Stimulated activated naive B cell treated with anti-CD40 and anti-IgM and Interleukin-4, amounts not matched to agents 10 μg/mL and 1 μg/mL and 100 μg/mL, for 72 hours (primary cell): ENCODE measurements at regions not wholly inside any gene's neighbourhood (a gene's known extent, or its start where the extent isn't known, plus 50 kb on each side); places are given as distances from the start of the nearest gene placed in this dataset.
"Not testable (repeated sequence)": the region's sequence is repeated elsewhere in the genome, so short reads cannot be mapped to it uniquely, and the experiment has no call there.

Experiments
- ATAC-seq, 2 donors: fragments of 150-1000 bp; cut with Tn5 transposase; replicated peaks; 2 replicates each; pipeline ENCODE4 v1.10.0; 2021; ENCODE audit warnings: moderate library complexity in 1 of 2
- DNase-seq: peaks from one replicate; pipeline ENCODE4 v3.0.0; 2021
- H3K27ac Mint-ChIP-seq: one replicate; pipeline ENCODE4 v1.8.0; 2022; ENCODE audit warnings: mild to moderate bottlenecking, mixed read lengths
- H3K27me3 Mint-ChIP-seq, 2 donors: one replicate each; pipeline ENCODE4 v1.8.0; 2022; ENCODE audit warnings: mixed read lengths in 2 of 2
- H3K36me3 Mint-ChIP-seq, 2 donors: one replicate each; pipeline ENCODE4 v1.8.0; 2022; ENCODE audit warnings: mixed read lengths in 2 of 2, mild to moderate bottlenecking in 1 of 2
- H3K4me1 Mint-ChIP-seq, 2 donors: one replicate each; pipeline ENCODE4 v1.8.0; 2022; ENCODE audit warnings: mixed read lengths in 2 of 2, mild to moderate bottlenecking in 1 of 2
- H3K4me3 Mint-ChIP-seq, 2 donors: one replicate each; pipeline ENCODE4 v1.8.0; 2022; ENCODE audit warnings: mild to moderate bottlenecking in 2 of 2, mixed read lengths in 2 of 2, moderate library complexity in 1 of 2
- H3K9me3 Mint-ChIP-seq, 2 donors: one replicate each; pipeline ENCODE4 v1.8.0; 2022; ENCODE audit warnings: mixed read lengths in 2 of 2, mild to moderate bottlenecking in 1 of 2

DNA sequence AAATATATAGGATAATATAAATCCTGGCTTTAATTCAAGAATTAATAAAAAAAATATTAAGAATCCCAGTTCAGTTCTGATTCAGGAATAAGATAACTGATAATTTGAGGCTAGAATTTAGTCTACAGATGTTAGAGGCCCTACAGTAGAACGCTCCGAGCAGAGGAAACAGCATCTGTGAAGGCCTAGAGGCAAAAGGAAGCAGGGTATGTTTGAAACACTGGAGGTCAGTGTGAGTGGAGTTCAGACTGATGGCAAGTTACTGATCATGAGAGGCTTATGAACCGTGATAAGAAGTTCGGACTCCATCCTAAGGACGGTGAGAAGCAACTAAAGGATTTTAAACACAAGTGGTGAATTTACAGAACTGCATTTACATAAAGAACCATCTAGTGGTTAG is 79.3 kb upstream of the NOTCH2NLA start:
- not testable (repeated sequence) for H3K9me3 Mint-ChIP-seq, H3K27me3 Mint-ChIP-seq, H3K4me1 Mint-ChIP-seq, ATAC-seq, DNase-seq, H3K27ac Mint-ChIP-seq, H3K4me3 Mint-ChIP-seq, H3K36me3 Mint-ChIP-seq

DNA sequence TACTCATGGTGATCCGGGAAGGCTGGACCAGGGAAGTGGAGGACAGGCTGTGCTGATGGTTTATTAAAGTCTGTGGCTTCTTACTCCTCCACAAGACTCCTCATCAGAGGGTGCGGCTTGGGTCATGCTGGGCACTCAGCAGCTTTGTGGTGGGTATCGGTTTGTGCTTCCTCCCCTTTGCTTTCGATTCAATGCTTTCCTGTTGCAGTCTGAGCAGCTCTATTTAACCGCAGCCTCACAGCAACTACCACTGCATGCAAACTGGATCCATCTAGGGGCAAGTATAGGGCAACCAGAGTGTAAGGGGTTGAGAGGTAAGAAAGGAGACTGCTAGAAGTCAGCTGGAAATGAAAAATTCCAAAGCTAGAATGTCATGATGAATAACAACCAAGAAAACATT is 78.8 kb upstream of the NOTCH2NLA start:
- not testable (repeated sequence) for H3K27me3 Mint-ChIP-seq, H3K9me3 Mint-ChIP-seq, H3K27ac Mint-ChIP-seq, H3K4me1 Mint-ChIP-seq, H3K36me3 Mint-ChIP-seq, DNase-seq, H3K4me3 Mint-ChIP-seq
- peak; percentile 99 to 100 for ATAC-seq

DNA sequence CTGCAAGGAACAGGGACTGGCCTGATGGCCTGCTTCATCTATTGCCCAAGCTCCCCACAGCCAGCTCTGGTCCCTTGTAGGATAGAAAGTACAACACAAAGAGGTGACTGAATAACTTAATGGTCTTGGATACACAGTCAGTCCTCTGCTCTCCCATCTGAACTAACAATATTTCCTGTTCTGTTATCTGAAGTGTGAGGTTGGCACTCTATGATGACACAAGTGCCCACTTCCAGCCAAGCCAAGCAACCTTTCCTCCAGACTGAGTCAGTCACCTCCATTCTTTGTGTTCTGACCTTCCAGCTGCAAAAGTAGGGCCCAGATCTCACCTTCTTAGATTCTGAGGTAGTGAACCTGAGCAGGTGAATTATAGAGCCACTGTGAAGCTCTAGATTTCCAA is 77.8 kb upstream of the NOTCH2NLA start:
- not testable (repeated sequence) for H3K27me3 Mint-ChIP-seq, ATAC-seq

DNA sequence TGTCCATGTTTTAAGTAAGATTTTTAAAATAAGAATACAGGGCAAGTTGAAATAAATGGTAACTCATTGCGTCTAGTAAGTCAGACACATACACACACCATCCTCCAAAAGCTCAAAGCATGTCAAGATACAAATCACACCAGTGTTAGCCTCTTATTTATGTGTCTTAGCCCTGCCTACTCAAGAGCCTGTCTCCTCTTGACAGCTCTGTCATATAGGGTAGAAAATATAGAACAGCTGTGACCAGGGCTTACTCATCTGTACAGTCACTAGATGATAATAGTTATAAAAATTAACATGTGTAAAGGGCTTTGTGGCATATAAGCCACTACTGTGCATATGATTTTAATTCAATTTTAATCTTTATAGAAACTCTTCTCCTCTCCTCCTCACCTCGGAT is 76.6 kb upstream of the NOTCH2NLA start:
- DNase-seq, H3K9me3 Mint-ChIP-seq, ATAC-seq, H3K36me3 Mint-ChIP-seq, H3K4me1 Mint-ChIP-seq, H3K27ac Mint-ChIP-seq, H3K27me3 Mint-ChIP-seq, H3K4me3 Mint-ChIP-seq: not testable (repeated sequence)

More for the DNA sequence above, 77.8 kb upstream of the NOTCH2NLA start:
- H3K36me3 Mint-ChIP-seq, DNase-seq, H3K4me1 Mint-ChIP-seq, H3K9me3 Mint-ChIP-seq, H3K27ac Mint-ChIP-seq, H3K4me3 Mint-ChIP-seq: not testable (repeated sequence)

DNA sequence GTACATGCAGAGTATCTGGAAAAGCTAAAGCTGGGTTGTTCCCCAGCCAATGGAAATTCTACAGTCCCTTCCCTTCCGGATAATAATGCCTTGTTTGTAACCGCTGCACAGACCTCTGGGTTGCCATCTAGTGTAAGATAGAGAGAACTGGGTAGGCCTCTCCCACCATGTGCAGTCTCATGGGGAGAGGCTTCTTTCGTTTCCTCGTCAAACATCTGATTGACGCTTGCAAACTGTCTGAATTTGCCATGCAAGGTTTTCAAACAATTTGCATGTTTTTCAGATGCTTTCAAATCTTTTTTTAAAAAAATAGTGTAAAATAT is 69.7 kb upstream of the NOTCH2NLA start:
- peak; percentile 97 for ATAC-seq
- H3K27me3 Mint-ChIP-seq, H3K4me3 Mint-ChIP-seq, H3K27ac Mint-ChIP-seq, H3K4me1 Mint-ChIP-seq, H3K9me3 Mint-ChIP-seq, H3K36me3 Mint-ChIP-seq, DNase-seq: not testable (repeated sequence)

DNA sequence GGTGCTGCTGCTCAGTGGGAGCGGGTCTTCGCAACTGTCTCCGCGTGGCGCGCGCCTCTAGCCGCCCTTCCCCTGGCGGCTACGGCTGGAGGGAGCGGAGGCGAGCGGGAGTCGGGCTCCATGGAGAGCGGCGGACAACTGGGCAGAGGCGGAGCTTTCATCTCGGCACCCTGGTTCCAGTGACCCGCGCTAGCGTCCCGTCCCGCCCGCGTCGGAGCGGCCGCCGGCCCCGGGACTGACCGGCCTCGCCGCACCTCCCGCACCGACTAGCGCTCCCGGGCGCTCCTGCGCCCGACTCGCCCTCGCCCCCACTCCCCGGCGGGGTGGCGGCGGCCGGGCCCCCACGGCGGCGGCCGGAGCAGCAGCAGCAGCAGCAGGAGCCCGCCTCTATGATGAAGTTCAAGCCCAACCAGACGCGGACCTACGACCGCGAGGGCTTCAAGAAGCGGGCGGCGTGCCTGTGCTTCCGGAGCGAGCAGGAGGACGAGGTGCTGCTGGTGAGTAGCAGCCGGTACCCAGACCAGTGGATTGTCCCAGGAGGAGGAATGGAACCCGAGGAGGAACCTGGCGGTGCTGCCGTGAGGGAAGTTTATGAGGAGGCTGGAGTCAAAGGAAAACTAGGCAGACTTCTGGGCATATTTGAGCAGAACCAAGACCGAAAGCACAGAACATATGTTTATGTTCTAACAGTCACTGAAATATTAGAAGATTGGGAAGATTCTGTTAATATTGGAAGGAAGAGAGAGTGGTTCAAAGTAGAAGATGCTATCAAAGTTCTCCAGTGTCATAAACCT is 69.2 kb upstream of the NOTCH2NLA start:
- ATAC-seq, result peak; percentile 72 to 77
- H3K27ac Mint-ChIP-seq, result not testable (repeated sequence)

DNA sequence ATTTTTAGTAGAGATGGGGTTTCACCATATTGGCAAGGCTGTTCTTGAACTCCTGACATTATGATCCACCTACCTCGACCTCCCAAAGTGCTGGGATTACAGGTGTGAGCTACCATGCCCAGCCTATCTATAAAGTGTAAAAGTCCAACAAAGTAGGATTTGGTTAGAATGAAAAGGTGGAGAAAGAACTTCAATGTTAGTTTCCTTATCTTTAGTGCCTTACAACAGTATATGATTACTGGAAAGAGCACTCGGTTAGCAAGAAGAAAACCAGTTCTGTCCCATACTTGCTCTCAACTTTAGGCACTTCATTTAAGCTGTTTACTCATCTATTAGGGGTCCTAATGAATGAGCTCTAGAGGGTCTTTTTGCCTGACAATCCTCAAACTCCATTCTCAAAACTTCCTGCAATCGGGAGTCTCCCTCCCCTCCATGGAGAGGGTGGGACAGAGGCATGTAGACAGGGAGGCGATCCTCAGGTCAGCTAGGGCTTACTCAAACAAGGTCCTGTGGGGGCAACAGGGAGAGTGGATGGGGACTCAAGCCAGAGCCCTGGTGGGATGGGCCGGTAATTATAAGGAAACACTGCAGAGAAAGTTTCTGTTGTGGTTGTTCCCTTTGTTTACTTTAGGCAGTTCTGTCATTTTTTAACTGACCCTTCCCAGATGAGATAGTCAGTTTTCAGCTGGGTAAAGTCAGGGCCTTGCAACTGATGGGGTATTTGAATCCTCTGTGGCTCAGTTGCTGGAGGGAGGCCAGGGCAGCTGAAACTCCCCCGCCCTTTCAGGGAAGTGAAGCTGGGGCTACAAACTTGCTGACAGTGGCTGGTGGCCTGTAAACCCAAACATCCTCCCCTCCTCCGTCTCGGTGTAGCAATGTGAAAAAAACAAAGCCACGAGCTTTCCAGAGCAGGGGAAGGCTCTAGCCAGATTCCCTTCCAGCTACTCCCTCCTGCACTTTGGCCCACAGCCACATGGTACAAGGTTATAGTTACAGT is 64.4 kb upstream of the NOTCH2NLA start:
- not testable (repeated sequence) for H3K4me1 Mint-ChIP-seq, H3K36me3 Mint-ChIP-seq, H3K9me3 Mint-ChIP-seq, H3K27ac Mint-ChIP-seq, DNase-seq, H3K4me3 Mint-ChIP-seq, H3K27me3 Mint-ChIP-seq
- ATAC-seq, result peak; percentile 56 to 64

More for the DNA sequence above, 69.2 kb upstream of the NOTCH2NLA start:
- H3K4me1 Mint-ChIP-seq, DNase-seq, H3K27me3 Mint-ChIP-seq, H3K9me3 Mint-ChIP-seq, H3K4me3 Mint-ChIP-seq, H3K36me3 Mint-ChIP-seq: not testable (repeated sequence)

DNA sequence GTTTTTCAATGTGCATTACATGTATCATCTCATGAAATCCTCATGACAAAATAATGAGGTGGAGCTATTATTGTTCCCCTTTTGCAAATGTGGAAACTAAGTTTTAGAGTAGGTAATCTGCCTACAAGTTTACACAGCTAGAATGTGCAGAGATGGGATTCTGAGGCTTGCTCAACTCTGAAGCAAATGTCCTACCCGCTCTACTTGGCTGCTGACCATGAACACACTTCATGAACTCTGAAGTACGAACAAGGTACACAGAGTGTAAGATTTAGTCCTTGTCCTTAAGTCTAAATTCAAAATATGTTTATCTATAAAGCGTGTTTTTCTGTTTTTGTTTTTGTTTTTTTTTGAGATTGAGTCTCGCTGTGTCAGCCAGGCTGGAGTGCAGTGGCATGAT is 63.6 kb upstream of the NOTCH2NLA start:
- H3K27me3 Mint-ChIP-seq, H3K4me3 Mint-ChIP-seq, H3K4me1 Mint-ChIP-seq, H3K9me3 Mint-ChIP-seq, H3K27ac Mint-ChIP-seq, ATAC-seq, H3K36me3 Mint-ChIP-seq, DNase-seq: not testable (repeated sequence)

DNA sequence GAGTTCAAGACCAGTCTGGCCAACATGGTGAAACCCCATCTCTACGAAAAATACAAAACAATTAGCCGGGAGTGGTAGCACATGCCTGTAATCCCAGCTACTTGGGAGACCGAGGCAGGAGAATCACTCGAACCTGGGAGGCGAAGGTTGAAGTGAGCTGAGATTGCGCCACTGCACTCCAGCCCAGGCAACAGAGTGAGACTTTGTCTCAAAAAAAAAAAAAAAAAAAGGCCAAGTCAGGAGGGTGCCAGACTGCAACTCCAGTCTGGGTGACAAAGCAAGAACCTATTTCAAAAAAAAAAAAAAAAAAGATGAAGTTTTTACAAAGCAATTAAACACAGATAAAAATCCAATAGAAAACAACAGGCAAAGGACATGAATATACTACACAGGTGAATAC is 59.1 kb upstream of the NOTCH2NLA start:
- not testable (repeated sequence) for H3K4me1 Mint-ChIP-seq, H3K9me3 Mint-ChIP-seq, DNase-seq, H3K27me3 Mint-ChIP-seq, H3K27ac Mint-ChIP-seq, H3K4me3 Mint-ChIP-seq, ATAC-seq, H3K36me3 Mint-ChIP-seq

DNA sequence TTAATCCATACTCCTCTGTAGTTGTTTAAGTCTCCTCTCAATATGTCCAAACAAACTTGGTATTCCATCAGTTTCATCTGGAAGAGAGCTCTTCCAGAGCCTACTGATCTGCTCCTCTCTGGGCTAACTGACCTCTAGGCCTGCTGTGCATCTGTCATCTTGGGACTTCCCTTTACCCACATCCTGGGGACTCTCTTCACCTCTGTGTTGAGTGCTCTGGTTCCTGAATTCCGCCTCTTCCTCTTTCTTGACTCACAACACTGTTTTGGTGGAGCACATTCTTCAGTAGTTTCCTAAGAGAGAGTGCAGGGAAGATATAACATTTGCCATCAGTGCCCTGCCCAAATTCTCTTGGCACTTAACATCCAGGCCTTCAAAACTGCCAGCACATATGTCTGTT is 55.9 kb upstream of the NOTCH2NLA start:
- H3K27me3 Mint-ChIP-seq, H3K4me1 Mint-ChIP-seq, H3K9me3 Mint-ChIP-seq, H3K27ac Mint-ChIP-seq, DNase-seq, H3K4me3 Mint-ChIP-seq, H3K36me3 Mint-ChIP-seq: not testable (repeated sequence)
- peak; percentile 81 to 82 for ATAC-seq

DNA sequence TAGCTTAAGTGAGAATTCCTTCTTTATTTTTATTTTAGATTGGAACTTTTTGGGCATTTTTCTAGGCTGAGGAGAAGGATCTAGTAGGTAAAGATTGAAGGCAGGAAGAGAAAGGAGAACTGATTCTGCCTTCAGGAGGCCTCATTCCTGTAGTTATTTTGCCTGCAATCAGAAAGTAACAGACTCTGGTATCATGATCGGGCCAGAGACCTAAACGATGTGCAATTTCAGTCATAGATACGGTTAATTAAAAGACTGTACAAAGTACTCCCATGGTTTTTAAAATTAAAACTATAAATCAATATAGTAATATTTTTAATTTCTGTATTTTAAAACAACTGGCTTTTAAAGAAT is 54.7 kb upstream of the NOTCH2NLA start:
- H3K4me1 Mint-ChIP-seq, H3K27ac Mint-ChIP-seq, H3K36me3 Mint-ChIP-seq, H3K4me3 Mint-ChIP-seq, H3K27me3 Mint-ChIP-seq, DNase-seq, H3K9me3 Mint-ChIP-seq: not testable (repeated sequence)
- peak; percentile 52 to 53 for ATAC-seq

DNA sequence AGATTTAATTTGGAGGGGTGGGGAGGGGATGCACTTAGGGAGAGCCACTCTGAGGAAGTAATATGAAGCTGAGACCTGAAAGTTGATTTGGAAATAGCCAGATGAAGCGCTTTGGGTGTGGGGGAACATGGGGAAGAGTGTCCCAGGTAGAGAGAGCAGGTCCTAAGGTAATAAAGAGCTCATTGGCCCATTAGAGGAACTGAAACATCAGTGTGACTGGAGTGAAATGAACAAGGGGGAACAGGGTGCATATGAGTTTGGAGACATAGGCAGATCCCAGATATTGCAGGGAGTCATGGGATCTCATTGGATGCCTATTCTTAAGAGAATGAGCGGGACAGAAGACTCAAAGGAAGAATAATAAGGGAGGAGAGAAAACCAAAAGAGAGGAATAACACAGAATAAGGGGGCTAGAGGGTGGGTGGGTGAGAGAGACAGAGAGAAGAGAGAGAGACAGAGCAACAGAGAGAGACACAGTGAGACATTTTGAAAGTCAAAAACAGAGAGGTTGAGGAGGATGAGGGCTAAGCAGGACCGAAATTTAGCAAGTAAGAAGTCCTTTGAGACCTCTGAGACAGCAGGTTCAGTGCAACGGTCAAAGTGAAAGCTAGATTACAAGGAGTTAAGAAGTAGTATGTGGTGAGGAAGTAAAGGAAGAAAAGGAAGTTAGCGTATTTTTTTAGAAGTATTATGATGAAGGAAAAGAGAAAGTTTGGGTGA is 54.1 kb upstream of the NOTCH2NLA start:
- not testable (repeated sequence) for DNase-seq, H3K9me3 Mint-ChIP-seq, H3K27me3 Mint-ChIP-seq, H3K4me3 Mint-ChIP-seq, H3K36me3 Mint-ChIP-seq, H3K4me1 Mint-ChIP-seq, H3K27ac Mint-ChIP-seq
- ATAC-seq, result peak; percentile 77

DNA sequence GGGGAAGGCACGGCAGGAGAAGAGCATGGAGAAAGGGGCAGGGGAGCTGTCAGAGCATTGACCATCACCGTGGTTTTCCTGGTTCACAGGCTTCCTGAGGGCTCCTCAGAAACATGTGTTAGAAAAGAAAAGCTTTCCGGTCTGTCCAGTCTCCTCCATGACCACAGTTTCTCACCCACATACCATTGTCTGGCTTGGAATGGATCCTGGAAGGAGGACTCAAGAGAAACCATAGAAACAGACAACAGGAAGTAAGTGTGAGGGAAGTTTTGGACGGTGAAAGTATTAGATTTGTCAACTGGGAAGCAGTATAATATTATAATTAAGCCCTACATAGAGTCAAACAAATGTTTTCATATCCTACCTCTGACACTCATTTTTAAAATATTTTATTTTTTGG is 52.7 kb upstream of the NOTCH2NLA start:
- ATAC-seq, H3K27me3 Mint-ChIP-seq, H3K9me3 Mint-ChIP-seq, H3K4me3 Mint-ChIP-seq, H3K4me1 Mint-ChIP-seq, DNase-seq, H3K36me3 Mint-ChIP-seq, H3K27ac Mint-ChIP-seq: not testable (repeated sequence)

DNA sequence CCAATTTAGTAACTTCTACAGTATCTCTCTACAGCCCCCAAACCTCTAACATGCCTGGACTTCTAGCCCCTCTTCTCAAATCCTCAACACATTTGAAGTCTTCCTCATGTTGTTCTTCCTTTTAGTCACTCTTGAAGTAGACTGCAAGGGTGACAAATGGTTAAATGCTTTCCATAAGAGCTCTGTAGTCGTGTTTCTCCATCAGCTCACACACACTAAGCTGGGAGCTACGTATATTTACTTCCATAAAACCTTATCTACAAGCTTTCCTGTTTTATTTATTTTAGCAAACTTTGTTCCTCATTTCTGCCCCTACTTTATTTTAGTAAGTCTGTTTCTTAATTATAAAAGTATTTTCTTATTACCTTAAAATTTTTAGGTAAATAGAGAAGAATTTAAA is 49.9 kb upstream of the NOTCH2NLA start:
- H3K27me3 Mint-ChIP-seq, H3K27ac Mint-ChIP-seq, H3K4me1 Mint-ChIP-seq, H3K4me3 Mint-ChIP-seq, H3K9me3 Mint-ChIP-seq, H3K36me3 Mint-ChIP-seq, ATAC-seq, DNase-seq: not testable (repeated sequence)
